Astrocyte of the cerebellum (primary cell): ENCODE measurements at regions not wholly inside any gene's neighbourhood (a gene's known extent, or its start where the extent isn't known, plus 50 kb on each side); places are given as distances from the start of the nearest gene placed in this dataset.
"Not testable (repeated sequence)": the region's sequence is repeated elsewhere in the genome, so short reads cannot be mapped to it uniquely, and the experiment has no call there.

Experiments used
- DNase-seq: peaks from one replicate; pipeline ENCODE4 v3.0.0-alpha.2; 2011; ENCODE audit warnings: low read depth
- H3K4me3 ChIP-seq: 2 replicates; pipeline ENCODE4 v1.5.1; 2011; ENCODE audit warnings: mild to moderate bottlenecking, low read depth, low read length, moderate library complexity
- in situ Hi-C: cut with HindIII; loops from 2 replicates; pipeline ENCODE4 v1.10.0; 2017; ENCODE audit warnings: low sequenced_read_pairs
- TF ChIP-seq, protein P1 (sequence below): IDR thresholded peaks from 2 replicates; pipeline ENCODE4 v1.5.1; 2012; ENCODE audit warnings: low read length, low read depth, moderate library complexity, mild to moderate bottlenecking; ENCODE audit errors: missing control alignments

- TF ChIP-seq, protein P1, sequence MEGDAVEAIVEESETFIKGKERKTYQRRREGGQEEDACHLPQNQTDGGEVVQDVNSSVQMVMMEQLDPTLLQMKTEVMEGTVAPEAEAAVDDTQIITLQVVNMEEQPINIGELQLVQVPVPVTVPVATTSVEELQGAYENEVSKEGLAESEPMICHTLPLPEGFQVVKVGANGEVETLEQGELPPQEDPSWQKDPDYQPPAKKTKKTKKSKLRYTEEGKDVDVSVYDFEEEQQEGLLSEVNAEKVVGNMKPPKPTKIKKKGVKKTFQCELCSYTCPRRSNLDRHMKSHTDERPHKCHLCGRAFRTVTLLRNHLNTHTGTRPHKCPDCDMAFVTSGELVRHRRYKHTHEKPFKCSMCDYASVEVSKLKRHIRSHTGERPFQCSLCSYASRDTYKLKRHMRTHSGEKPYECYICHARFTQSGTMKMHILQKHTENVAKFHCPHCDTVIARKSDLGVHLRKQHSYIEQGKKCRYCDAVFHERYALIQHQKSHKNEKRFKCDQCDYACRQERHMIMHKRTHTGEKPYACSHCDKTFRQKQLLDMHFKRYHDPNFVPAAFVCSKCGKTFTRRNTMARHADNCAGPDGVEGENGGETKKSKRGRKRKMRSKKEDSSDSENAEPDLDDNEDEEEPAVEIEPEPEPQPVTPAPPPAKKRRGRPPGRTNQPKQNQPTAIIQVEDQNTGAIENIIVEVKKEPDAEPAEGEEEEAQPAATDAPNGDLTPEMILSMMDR: no peak
- no peak overlapping the region for H3K4me3 ChIP-seq
- DNase-seq: no peak
- in situ Hi-C loops: no loop called here
Measured at GRCh38 chrX:88136328-88136727, 610.7 kb upstream of the CPXCR1 start.

DNA sequence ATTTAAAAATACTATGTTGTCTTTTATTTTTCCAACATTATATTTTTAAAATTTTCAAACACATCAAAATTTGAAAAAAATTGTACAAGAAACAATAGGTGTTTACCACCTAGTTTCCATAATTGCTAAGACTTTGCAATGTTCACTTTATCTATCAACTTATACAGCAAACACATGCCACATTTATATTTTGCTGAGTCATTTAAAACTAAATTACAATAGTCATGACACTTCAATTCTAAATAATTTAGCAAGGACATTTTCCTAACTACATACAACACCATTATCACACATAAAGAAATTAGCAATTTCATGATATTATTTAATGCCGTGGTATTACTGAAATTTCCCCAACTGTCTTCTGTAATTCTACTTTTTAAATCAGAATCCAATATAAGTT, 600.4 kb upstream of the CPXCR1 start:
- DNase-seq: no peak
- H3K4me3 ChIP-seq: no peak overlapping the region
- TF ChIP-seq, protein P1: no peak
- in situ Hi-C loops: no loop called here

DNA sequence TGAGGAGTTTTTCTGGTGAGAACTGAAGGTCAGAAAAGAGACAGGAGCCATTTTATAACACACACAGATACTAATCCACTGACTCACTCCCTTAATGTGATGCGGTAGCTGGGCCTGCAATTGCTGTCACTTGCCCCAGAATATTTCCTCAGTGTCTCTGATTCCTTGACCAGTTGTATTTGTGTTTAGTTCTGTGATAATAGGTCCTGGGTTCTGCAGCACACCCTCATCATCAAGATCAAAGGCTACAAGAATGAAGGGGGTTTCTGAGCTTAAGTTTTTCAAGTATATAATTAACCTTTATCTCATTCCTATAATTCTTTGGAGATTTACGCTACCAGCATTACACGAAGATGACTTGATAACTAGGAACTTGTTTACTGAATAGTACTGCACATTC, 576.5 kb upstream of the CPXCR1 start:
- no peak for DNase-seq
- H3K4me3 ChIP-seq: no peak overlapping the region
- in situ Hi-C loops: no loop called here
- TF ChIP-seq, protein P1: no peak

DNA sequence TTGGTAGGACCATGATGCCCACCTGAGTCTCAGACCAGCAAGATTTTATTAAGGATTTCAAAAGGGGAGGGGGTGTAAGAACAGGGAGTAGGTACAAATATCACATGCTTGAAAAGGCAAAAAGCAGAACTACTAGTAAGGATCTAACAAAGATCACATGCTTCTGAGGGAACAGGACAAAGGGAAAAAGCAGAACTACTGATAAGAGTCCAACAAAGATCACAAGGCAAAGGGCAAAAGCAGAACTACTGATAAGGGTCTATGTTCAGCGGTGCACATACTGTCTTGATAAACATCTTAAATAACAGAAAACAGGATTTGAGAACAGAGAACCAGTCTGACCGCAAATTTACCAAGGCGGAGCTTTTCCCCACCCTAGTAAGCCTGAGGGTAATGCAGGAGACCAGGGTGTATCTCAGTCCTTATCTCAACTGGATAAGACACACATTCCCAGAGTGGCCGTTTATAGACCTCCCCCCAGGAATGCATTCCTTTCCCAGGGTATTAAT, 573.0 kb upstream of the CPXCR1 start:
- DNase-seq, H3K4me3 ChIP-seq, in situ Hi-C loops: not testable (repeated sequence)

DNA sequence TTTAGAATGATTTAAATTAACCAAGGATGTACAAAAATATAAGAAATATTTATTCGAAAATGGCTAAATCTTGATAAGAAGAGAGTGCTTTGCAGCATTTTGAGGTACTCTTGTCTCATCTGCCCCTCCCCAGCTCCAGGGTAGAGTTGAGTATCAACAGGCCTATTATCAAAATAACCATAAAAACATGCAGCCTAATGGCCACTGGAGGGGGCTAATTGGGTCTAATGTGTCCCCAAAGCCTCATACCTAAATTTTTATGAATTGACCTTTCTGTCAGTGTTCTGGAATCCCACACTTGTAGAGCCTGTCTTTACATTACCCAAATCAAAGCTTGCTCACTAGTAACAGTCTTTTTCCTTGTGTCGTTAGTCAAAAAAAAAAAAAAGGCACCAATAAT, 544.9 kb upstream of the CPXCR1 start:
- in situ Hi-C loops: no loop called here
- no peak for DNase-seq
- H3K4me3 ChIP-seq: no peak overlapping the region
- TF ChIP-seq, protein P1: no peak

DNA sequence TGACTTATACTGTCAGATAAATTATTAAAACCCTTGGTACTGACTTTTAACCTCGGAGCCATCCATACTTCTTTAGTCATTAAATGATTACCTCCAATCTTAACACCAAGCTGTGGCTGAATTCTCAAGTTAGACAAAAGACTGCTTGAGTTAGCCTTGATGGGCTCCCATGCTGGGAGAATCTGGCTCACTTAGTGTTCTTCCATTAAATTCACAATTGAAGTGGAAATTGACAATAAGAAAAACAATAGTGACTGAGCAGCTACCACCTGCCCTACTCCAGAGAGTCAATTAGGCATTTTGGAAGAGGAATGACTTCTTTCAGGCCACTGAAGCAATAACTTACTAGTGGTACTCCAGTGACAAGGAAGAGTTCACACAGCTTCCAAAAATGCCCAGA, 503.0 kb upstream of the CPXCR1 start:
- TF ChIP-seq, protein P1: no peak
- no peak for DNase-seq
- in situ Hi-C loops: no loop called here
- no peak overlapping the region for H3K4me3 ChIP-seq

DNA sequence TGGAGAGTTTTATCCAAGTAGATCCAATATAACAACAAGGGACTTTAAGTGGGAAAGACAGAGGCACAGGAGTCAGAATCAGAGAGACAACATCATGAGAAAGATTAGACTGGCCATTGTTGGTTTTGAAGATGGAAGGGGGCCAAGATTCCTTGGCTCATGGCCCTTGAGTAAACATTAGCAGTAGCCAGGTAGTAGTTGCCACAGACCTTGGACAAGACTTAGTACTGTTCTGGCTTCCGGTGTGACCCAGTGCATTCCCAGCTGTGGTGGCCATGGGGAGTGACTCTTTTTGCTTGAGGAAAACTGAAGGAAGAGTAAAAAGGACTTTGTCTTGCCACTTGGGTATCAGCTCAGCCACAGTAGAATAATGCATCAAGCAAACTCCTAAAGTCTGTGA, 462.2 kb upstream of the CPXCR1 start:
- in situ Hi-C loops: no loop called here
- no peak overlapping the region for H3K4me3 ChIP-seq
- DNase-seq: no peak
- TF ChIP-seq, protein P1: no peak

GRCh38 chrX:88313972-88314371, 433.1 kb upstream of the CPXCR1 start:
- DNase-seq, H3K4me3 ChIP-seq, in situ Hi-C loops: not testable (repeated sequence)
